ENCODE measurements at regions not wholly inside any gene's neighbourhood (a gene's known extent, or its start where the extent isn't known, plus 50 kb on each side); places are given as distances from the start of the nearest gene placed in this dataset.

GRCh38 chr3:178270838-178271237, 265.4 kb upstream of the KCNMB2 start:
- no peaks in the 10 kb centered on the region for H3K36me3 ChIP-seq
- ATAC-seq (no peak), DNase-seq (no peak)
- TF ChIP-seq CTCF (IDR thresholded peaks at IDR 0.05): no peak
- intact Hi-C loops (cut with DNase I): no loop called here
- H3K27ac ChIP-seq: no peak overlapping the region
- H3K27me3 ChIP-seq: no peaks in the 10 kb centered on the region
- H3K9me3 ChIP-seq: no peaks in the 10 kb centered on the region
- no peak overlapping the region for H3K4me3 ChIP-seq
- no peaks in the 10 kb centered on the region for H3K4me1 ChIP-seq

- Histone ChIP-seq H3K27ac (no peak overlapping the region), H3K36me3 (no peaks in the 10 kb centered on the region), H3K27me3 (no peaks in the 10 kb centered on the region), H3K9me3 (no peaks in the 10 kb centered on the region), H3K4me3 (no peak overlapping the region), H3K4me1 (no peaks in the 10 kb centered on the region)
- DNase-seq: no peak
- ATAC-seq: no peak
- intact Hi-C loops (cut with DNase I): no loop called here
- TF ChIP-seq CTCF (IDR thresholded peaks at IDR 0.05): no peak
Observed at GRCh38 chr3:178271740-178272387, 264.4 kb upstream of the KCNMB2 start.

- H3K4me3 ChIP-seq: no peak overlapping the region
- peaks cover 0 to 2% of the 10 kb centered on the region in 2 donors for H3K9me3 ChIP-seq
- no peaks in the 10 kb centered on the region for H3K27me3 ChIP-seq
- intact Hi-C loops (cut with DNase I): no loop called here
- no peaks in the 10 kb centered on the region for H3K36me3 ChIP-seq
- no peak for DNase-seq
- no peak overlapping the region for H3K27ac ChIP-seq
- no peaks in the 10 kb centered on the region for H3K4me1 ChIP-seq
- TF ChIP-seq CTCF (IDR thresholded peaks at IDR 0.05): no peak
- no peak for ATAC-seq
Observed at GRCh38 chr3:178272841-178273240, 263.4 kb upstream of the KCNMB2 start.

- intact Hi-C loops (cut with DNase I): no loop called here
- no peak for TF ChIP-seq CTCF (IDR thresholded peaks at IDR 0.05)
- DNase-seq (no peak), ATAC-seq (no peak)
- Histone ChIP-seq H3K36me3 (no peaks in the 10 kb centered on the region), H3K9me3 (peaks cover 0 to 20% of the 10 kb centered on the region in 2 donors), H3K27me3 (no peaks in the 10 kb centered on the region), H3K27ac (no peak overlapping the region), H3K4me3 (no peak overlapping the region), H3K4me1 (no peaks in the 10 kb centered on the region)
Observed at GRCh38 chr3:178274711-178275110, 261.5 kb upstream of the KCNMB2 start.

GRCh38 chr3:178275311-178275710, 260.9 kb upstream of the KCNMB2 start:
- Histone ChIP-seq H3K4me1 (no peaks in the 10 kb centered on the region), H3K36me3 (no peaks in the 10 kb centered on the region), H3K4me3 (no peak overlapping the region), H3K9me3 (peaks cover 0 to 26% of the 10 kb centered on the region in 2 donors), H3K27ac (no peak overlapping the region), H3K27me3 (no peaks in the 10 kb centered on the region)
- no peak for ATAC-seq
- no peak for TF ChIP-seq CTCF (IDR thresholded peaks at IDR 0.05)
- DNase-seq: no peak
- intact Hi-C loops (cut with DNase I): no loop called here
